ENCODE measurements at regions not wholly inside any gene's neighbourhood (a gene's known extent, or its start where the extent isn't known, plus 50 kb on each side); places are given as distances from the start of the nearest gene placed in this dataset.

DNA sequence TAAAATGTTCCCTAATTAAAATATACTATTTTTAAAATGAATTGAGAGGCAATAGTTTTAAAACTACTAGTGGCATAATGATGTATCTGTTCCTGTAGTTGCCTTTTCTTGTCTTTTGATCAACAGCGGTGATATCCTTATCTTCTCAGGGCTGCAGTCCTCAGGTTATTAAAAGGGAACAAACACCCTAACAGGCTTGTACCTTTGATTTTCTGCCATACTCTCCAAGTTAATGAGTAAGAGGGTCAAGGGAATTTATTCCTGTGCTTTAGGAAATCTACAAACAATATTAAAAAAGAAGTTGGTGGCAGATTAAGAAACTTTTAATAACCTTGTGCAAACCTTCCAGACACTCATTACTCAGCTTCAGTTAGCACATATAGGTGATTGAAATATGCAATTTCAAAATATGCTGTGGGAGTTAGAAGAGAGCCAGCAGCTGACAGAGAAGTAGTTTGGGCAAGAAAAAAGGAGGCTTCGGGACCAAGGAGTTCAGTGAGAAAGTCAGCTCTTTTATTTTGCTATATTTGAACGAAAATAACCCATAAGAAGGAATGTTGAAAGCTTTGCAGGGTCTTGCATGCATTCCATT, 81.0 kb upstream of the TLE4 start:
- no peak overlapping the region for H4K91ac ChIP-seq (replicated peaks; ENCODE audit: insufficient read length, low read length)
- H3K14ac ChIP-seq (ENCODE audit: insufficient read length): no peak overlapping the region
- no peak overlapping the region for H2AK5ac ChIP-seq (ENCODE audit: low read depth, low read length)
- no peaks in the 10 kb centered on the region for H3K23me2 ChIP-seq (ENCODE audit: low read depth, low read length)
- H3K79me1 ChIP-seq (ENCODE audit: low read depth, low read length): no peaks in the 10 kb centered on the region
- no peak overlapping the region for H3K4me3 ChIP-seq (ENCODE audit: extremely low read depth in 1 of 4, insufficient read depth in 2 of 4, low read depth in 3 of 4, low read length in 4 of 4)
- H4K8ac ChIP-seq (ENCODE audit: extremely low read depth, insufficient read depth, low read length): no peak overlapping the region
- 88% methylated on average over 3 of the region's 3 CpGs; no CpG with 5 or more reads in 1 of the 2 experiments for WGBS, 2 experiments (ENCODE audit: extremely low coverage in 1 of 2, insufficient coverage in 1 of 2, insufficient read length in 1 of 2, insufficient replicate concordance in 2 of 2, low coverage in 1 of 2, low lambda C conversion rate in 2 of 2, missing lambda C conversion rate in 1 of 2)
- no peak overlapping the region for H3K27ac ChIP-seq (ENCODE audit: low read depth, low read length)
- H2AFZ ChIP-seq (ENCODE audit: low read length): no peak overlapping the region
- H3K56ac ChIP-seq (replicated peaks; ENCODE audit: insufficient read length, low read depth, low read length): no peak overlapping the region
- H3K4ac ChIP-seq (replicated peaks; ENCODE audit: insufficient read length, low read depth, low read length): no peak overlapping the region
- H2BK15ac ChIP-seq (ENCODE audit: low read length): no peak overlapping the region
- H3K18ac ChIP-seq (ENCODE audit: extremely low read depth, low read length): no peak overlapping the region
- no peaks in the 10 kb centered on the region for H3K79me2 ChIP-seq (ENCODE audit: control insufficient read depth in 1 of 2, insufficient read depth in 2 of 2, low read length in 2 of 2)
- H3K23ac ChIP-seq (ENCODE audit: insufficient read length): no peak overlapping the region
- no peak overlapping the region for H3K9ac ChIP-seq (replicated peaks in 1 of 4; ENCODE audit: extremely low read depth in 1 of 4, low read depth in 3 of 4, low read length in 3 of 4)
- no peak overlapping the region for H2BK20ac ChIP-seq (ENCODE audit: low read length)
- no peaks in the 10 kb centered on the region for H4K20me1 ChIP-seq (replicated peaks in 1 of 2; ENCODE audit: control insufficient read depth in 1 of 2, insufficient read depth in 2 of 2, low read length in 2 of 2)
- no peak for FAIRE-seq
- DNase-seq (ENCODE audit: low read depth in 1 of 2, low spot score in 2 of 2): no peak
- CTCF ChIA-PET (ENCODE audit: partially characterized antibody): no interaction called here
- H3K27me3 ChIP-seq (replicated peaks in 1 of 4; ENCODE audit: control insufficient read depth in 3 of 4, extremely low read depth in 1 of 4, insufficient read depth in 3 of 4, low read length in 3 of 4): no peaks in the 10 kb centered on the region
- no peaks in the 10 kb centered on the region for H3K4me1 ChIP-seq (replicated peaks in 1 of 4; ENCODE audit: control insufficient read depth in 3 of 4, insufficient read depth in 4 of 4, low read length in 3 of 4)
- H2BK12ac ChIP-seq (ENCODE audit: low read depth, low read length): no peak overlapping the region
- no peak overlapping the region for H2BK120ac ChIP-seq (replicated peaks; ENCODE audit: low read depth, low read length)
- H3K9me3 ChIP-seq (ENCODE audit: insufficient read depth in 2 of 2, low read depth in 1 of 2, low read length in 1 of 2): peaks cover 0 to 3% of the 10 kb centered on the region in 2 experiments; a peak in 1 of 4 replicates
- H3K4me2 ChIP-seq (ENCODE audit: insufficient read depth in 1 of 2, low read depth in 2 of 2, low read length in 2 of 2): no peak overlapping the region
- H2BK5ac ChIP-seq (ENCODE audit: low read depth, low read length): no peak overlapping the region
- H3K36me3 ChIP-seq (ENCODE audit: control insufficient read depth in 2 of 4, insufficient read depth in 4 of 4, low read length in 3 of 4): no peaks in the 10 kb centered on the region
- no peak overlapping the region for H4K5ac ChIP-seq (ENCODE audit: insufficient read length, low read depth, low read length)
- POLR2A ChIA-PET (ENCODE audit: partially characterized antibody): no interaction called here
- TF ChIP-seq HDAC6 (IDR thresholded peaks at IDR 0.05; ENCODE audit: low read depth, low read length) (no peak), YY1 (IDR thresholded peaks at IDR 0.05; ENCODE audit: low read depth, low read length) (no peak), PHF8 (conservative IDR thresholded peaks at IDR 0.05; ENCODE audit: low read depth, low read length) (no peak), EGR1 (IDR thresholded peaks at IDR 0.05; ENCODE audit: borderline replicate concordance, low read depth, low read length) (no peak), KDM5A (IDR thresholded peaks at IDR 0.05; ENCODE audit: low read length) (no peak), CEBPB (IDR thresholded peaks at IDR 0.05; ENCODE audit: low read depth, low read length) (no peak), POLR2A (IDR thresholded peaks at IDR 0.05; ENCODE audit: control extremely low read depth in 1 of 2, low read depth in 2 of 2, low read length in 2 of 2) (no peak), SIRT6 (IDR thresholded peaks at IDR 0.05; ENCODE audit: low read length) (no peak), TEAD4 (IDR thresholded peaks at IDR 0.05; ENCODE audit: low read depth, low read length) (no peak), RBBP5 (IDR thresholded peaks at IDR 0.05; ENCODE audit: borderline replicate concordance, low read depth, low read length) (no peak), ASH2L (IDR thresholded peaks at IDR 0.05; ENCODE audit: low read length) (no peak), NANOG (IDR thresholded peaks at IDR 0.05; ENCODE audit: insufficient read depth, low read depth, low read length, poor library complexity, severe bottlenecking) (no peak)
- TF ChIP-seq, protein P1, sequence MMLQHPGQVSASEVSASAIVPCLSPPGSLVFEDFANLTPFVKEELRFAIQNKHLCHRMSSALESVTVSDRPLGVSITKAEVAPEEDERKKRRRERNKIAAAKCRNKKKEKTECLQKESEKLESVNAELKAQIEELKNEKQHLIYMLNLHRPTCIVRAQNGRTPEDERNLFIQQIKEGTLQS (IDR thresholded peaks at IDR 0.05; ENCODE audit: insufficient read depth, low read depth, low read length): no peak
- TF ChIP-seq, protein P2, sequence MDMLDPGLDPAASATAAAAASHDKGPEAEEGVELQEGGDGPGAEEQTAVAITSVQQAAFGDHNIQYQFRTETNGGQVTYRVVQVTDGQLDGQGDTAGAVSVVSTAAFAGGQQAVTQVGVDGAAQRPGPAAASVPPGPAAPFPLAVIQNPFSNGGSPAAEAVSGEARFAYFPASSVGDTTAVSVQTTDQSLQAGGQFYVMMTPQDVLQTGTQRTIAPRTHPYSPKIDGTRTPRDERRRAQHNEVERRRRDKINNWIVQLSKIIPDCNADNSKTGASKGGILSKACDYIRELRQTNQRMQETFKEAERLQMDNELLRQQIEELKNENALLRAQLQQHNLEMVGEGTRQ (IDR thresholded peaks at IDR 0.05; ENCODE audit: low read length): no peak
